ENCODE measurements at regions not wholly inside any gene's neighbourhood (a gene's known extent, or its start where the extent isn't known, plus 50 kb on each side); places are given as distances from the start of the nearest gene placed in this dataset.

GRCh38 chr11:92826136-92826535 lies 143.3 kb upstream of the MTNR1B start:
- H3K23ac ChIP-seq (ENCODE audit: insufficient read length, low read depth, low read length), result no peak overlapping the region
- no peaks in the 10 kb centered on the region for H3K79me1 ChIP-seq (ENCODE audit: insufficient read depth, low read depth, low read length, poor library complexity, severe bottlenecking)
- H3K4me1 ChIP-seq (ENCODE audit: insufficient read depth, low read length), result peaks cover 6% of the 10 kb centered on the region; the same call in 1 of the 2 replicates
- Mint-ChIP-seq H3K27ac (no peak overlapping the region), H3K27me3 (ENCODE audit: low read depth) (no peaks in the 10 kb centered on the region), H3K36me3 (ENCODE audit: insufficient read depth in 1 of 3, low read depth in 3 of 3) (no peaks in the 10 kb centered on the region; a peak in 2 of 7 replicates), H3K9me3 (no peaks in the 10 kb centered on the region), H3K4me1 (peaks cover 29 to 31% of the 10 kb centered on the region in 2 experiments), H3K4me3 (no peak overlapping the region)
- no peak overlapping the region for H3K4me2 ChIP-seq (ENCODE audit: insufficient read depth, insufficient read length, low read length)
- no peak overlapping the region for H2BK5ac ChIP-seq (ENCODE audit: insufficient read length, low read length)
- H4K5ac ChIP-seq (ENCODE audit: insufficient read length, low read depth, low read length), result no peak overlapping the region
- H3K27ac ChIP-seq (ENCODE audit: insufficient read length, low read depth, low read length), result no peak overlapping the region
- no peaks in the 10 kb centered on the region for H3K23me2 ChIP-seq (ENCODE audit: insufficient read length, low read depth, low read length, poor library complexity, severe bottlenecking)
- no peak overlapping the region for H4K91ac ChIP-seq (ENCODE audit: insufficient read length, low read depth, low read length)
- no peak overlapping the region for H2BK15ac ChIP-seq (ENCODE audit: low read depth, low read length)
- H3K18ac ChIP-seq (ENCODE audit: insufficient read length, low read depth, low read length), result no peak overlapping the region
- no peak overlapping the region for H2BK20ac ChIP-seq (ENCODE audit: low read depth, low read length, poor library complexity, severe bottlenecking)
- no peak overlapping the region for H3K14ac ChIP-seq (ENCODE audit: insufficient read depth, low read length)
- H2AFZ ChIP-seq (ENCODE audit: low read length), result no peak overlapping the region
- no peaks in the 10 kb centered on the region for H3K79me2 ChIP-seq (ENCODE audit: insufficient read depth, low read length)
- no peak overlapping the region for H3K4ac ChIP-seq (ENCODE audit: low read depth, low read length)
- no CpG with 5 or more reads among the region's 1 CpG for WGBS (ENCODE audit: extremely low coverage, insufficient read length, low lambda C conversion rate)
- DNase-seq, result no peak
- H3T11ph ChIP-seq (ENCODE audit: low read length), result no peak overlapping the region
- H2AK5ac ChIP-seq (ENCODE audit: insufficient read length, low read length), result no peak overlapping the region
- H4K20me1 ChIP-seq (ENCODE audit: control insufficient read depth, insufficient read depth, insufficient read length), result no peaks in the 10 kb centered on the region
- H3K9me3 ChIP-seq (ENCODE audit: control insufficient read depth, low read depth, low read length), result no peaks in the 10 kb centered on the region
- TF ChIP-seq CTCF (conservative IDR thresholded peaks at IDR 0.05), result no peak
- no peak overlapping the region for H4K8ac ChIP-seq (replicated peaks; ENCODE audit: insufficient read length, low read depth, low read length)
- no peak overlapping the region for H2BK120ac ChIP-seq (ENCODE audit: low read depth, low read length, poor library complexity, severe bottlenecking)
- no peaks in the 10 kb centered on the region for H3K27me3 ChIP-seq (ENCODE audit: insufficient read depth, low read length)
- H3K9ac ChIP-seq (ENCODE audit: extremely low read depth, insufficient read length, low read length), result no peak overlapping the region
- no peak overlapping the region for H2BK12ac ChIP-seq (ENCODE audit: insufficient read length, low read depth, low read length)
- no peak overlapping the region for H3K56ac ChIP-seq (ENCODE audit: insufficient read length, low read depth, low read length)
